IMR-90 (cell line): ENCODE measurements at regions not wholly inside any gene's neighbourhood (a gene's known extent, or its start where the extent isn't known, plus 50 kb on each side); places are given as distances from the start of the nearest gene placed in this dataset.

Experiments
- ATAC-seq: fragments of 200-7000 bp; cut with Tn5 transposase; 2 replicates; pipeline ENCODE4 v1.9.1; 2020; ENCODE audit warnings: low read depth, mild to moderate bottlenecking, moderate library complexity
- BruUV-seq: library from RNA; stranded (reverse); fragments of 400-500 nt; replicated peaks from 2 replicates; lab custom pipeline; 2021; lab: Mats Ljungman, UMichigan
- CTCF ChIA-PET: fragments of 300-600 bp; formaldehyde crosslinking; extraction: SDS; loops from one replicate; lab custom pipeline; 2021; ENCODE audit warnings: antibody characterized with exemption; lab: Yijun Ruan, JAX
- POLR2A ChIA-PET: fragments of 300-600 bp; sonication (Branson Sonifier 250); formaldehyde crosslinking; loops from one replicate; lab custom pipeline; 2022; ENCODE audit warnings: antibody characterized with exemption; ENCODE audit not compliant: unreplicated experiment; lab: Charles Lee
- DNase-seq: peaks from one replicate; pipeline ENCODE4 v3.0.0; 2013
- H2AFZ ChIP-seq: replicated peaks from 2 replicates; pipeline ENCODE3; 2013; ENCODE audit warnings: low read length, mild to moderate bottlenecking; ENCODE audit not compliant: poor library complexity
- H2AK5ac ChIP-seq: 2 replicates; pipeline ENCODE4 v1.6.1; 2013; ENCODE audit warnings: low read depth, low read length, inconsistent platforms
- H2AK9ac ChIP-seq: replicated peaks from 2 replicates; pipeline ENCODE3; 2013; ENCODE audit warnings: mild to moderate bottlenecking, low read depth, low read length, moderate library complexity; ENCODE audit not compliant: poor library complexity
- H2BK120ac ChIP-seq: 2 replicates; pipeline ENCODE4 v1.6.1; 2013; ENCODE audit warnings: low read depth, low read length, inconsistent platforms
- H2BK15ac ChIP-seq: 3 replicates; pipeline ENCODE4 v1.6.1; 2013; ENCODE audit warnings: low read depth, low read length, inconsistent platforms
- H2BK20ac ChIP-seq: 2 replicates; pipeline ENCODE4 v1.6.1; 2013; ENCODE audit warnings: low read depth, mild to moderate bottlenecking, inconsistent platforms, low read length, moderate library complexity
- H2BK5ac ChIP-seq: 2 replicates; pipeline ENCODE4 v1.6.1; 2013; ENCODE audit warnings: mild to moderate bottlenecking, low read depth, low read length, inconsistent platforms; ENCODE audit not compliant: poor library complexity, severe bottlenecking
- H3K14ac ChIP-seq: replicated peaks from 2 replicates; pipeline ENCODE4 v1.6.1; 2013; ENCODE audit warnings: low read depth, low read length, inconsistent platforms
- H3K18ac ChIP-seq: 2 replicates; pipeline ENCODE4 v1.6.1; 2013; ENCODE audit warnings: low read depth, low read length, control low read depth
- H3K23ac ChIP-seq: 2 replicates; pipeline ENCODE4 v1.6.1; 2013; ENCODE audit warnings: low read depth, low read length, inconsistent platforms
- H3K27ac ChIP-seq: 2 replicates; pipeline ENCODE4 v1.5.1; 2013; ENCODE audit warnings: mild to moderate bottlenecking, control low read depth, low read length; ENCODE audit not compliant: insufficient read depth
- H3K27me3 ChIP-seq: 2 replicates; pipeline ENCODE4 v1.6.1; 2013; ENCODE audit warnings: low read length; ENCODE audit not compliant: control insufficient read depth, insufficient read depth
- H3K36me3 ChIP-seq: 2 replicates; pipeline ENCODE4 v1.6.1; 2013; ENCODE audit warnings: low read length, mixed read lengths; ENCODE audit not compliant: control insufficient read depth, insufficient read depth
- H3K4ac ChIP-seq: 2 replicates; pipeline ENCODE4 v1.6.1; 2013; ENCODE audit warnings: low read depth, low read length, inconsistent platforms
- H3K4me1 ChIP-seq: 2 replicates; pipeline ENCODE4 v1.6.1; 2013; ENCODE audit warnings: low read length, mixed read lengths; ENCODE audit not compliant: control insufficient read depth, insufficient read depth
- H3K4me2 ChIP-seq: 2 replicates; pipeline ENCODE4 v1.6.1; 2013; ENCODE audit warnings: low read depth, mild to moderate bottlenecking, control low read depth, low read length, moderate library complexity
- H3K4me3 ChIP-seq: 2 replicates; pipeline ENCODE4 v1.5.1; 2013; ENCODE audit warnings: low read depth, mild to moderate bottlenecking, control low read depth, low read length, moderate library complexity; ENCODE audit not compliant: insufficient read depth
- H3K56ac ChIP-seq: 2 replicates; pipeline ENCODE4 v1.6.1; 2013; ENCODE audit warnings: low read length, inconsistent platforms; ENCODE audit not compliant: insufficient read depth; ENCODE audit errors: extremely low read depth
- H3K79me1 ChIP-seq, 2 experiments: 2 replicates each; pipeline ENCODE4 v1.6.1; 2013; ENCODE audit warnings: low read length in 2 of 2, inconsistent platforms in 1 of 2, low read depth in 1 of 2
- H3K9ac ChIP-seq: 2 replicates; pipeline ENCODE4 v1.6.1; 2013; ENCODE audit warnings: low read depth, low read length, control low read depth
- H3K9me1 ChIP-seq: 2 replicates; pipeline ENCODE4 v1.6.1; 2013; ENCODE audit warnings: low read length, inconsistent platforms; ENCODE audit not compliant: insufficient read depth
- H3K9me3 ChIP-seq: 2 replicates; pipeline ENCODE4 v1.6.1; 2013; ENCODE audit warnings: low read length; ENCODE audit not compliant: control insufficient read depth, insufficient read depth
- H4K20me1 ChIP-seq: 2 replicates; pipeline ENCODE4 v1.6.1; 2013; ENCODE audit warnings: low read length, inconsistent platforms; ENCODE audit not compliant: insufficient read depth
- H4K5ac ChIP-seq: 2 replicates; pipeline ENCODE4 v1.6.1; 2013; ENCODE audit warnings: mild to moderate bottlenecking, low read depth, low read length, control low read depth
- H4K8ac ChIP-seq, 2 experiments: 2 replicates each; pipeline ENCODE4 v1.6.1; 2013; ENCODE audit warnings: low read depth in 2 of 2, low read length in 2 of 2, control low read depth in 1 of 2, inconsistent platforms in 1 of 2
- H4K91ac ChIP-seq: 2 replicates; pipeline ENCODE4 v1.6.1; 2013; ENCODE audit warnings: low read depth, low read length, inconsistent platforms; ENCODE audit not compliant: insufficient read depth
- CTCF ChIP-seq: conservative IDR thresholded peaks from 2 replicates; pipeline ENCODE4 v1.5.1; 2012; ENCODE audit warnings: mild to moderate bottlenecking, low read depth, low read length, improper control_type of control experiment
- MAFK ChIP-seq: IDR thresholded peaks from 2 replicates; pipeline ENCODE4 v1.6.1; 2012; ENCODE audit warnings: low read depth, low read length, improper control_type of control experiment
- MXI1 ChIP-seq: IDR thresholded peaks from 2 replicates; pipeline ENCODE4 v1.6.1; 2012; ENCODE audit warnings: low read depth, mild to moderate bottlenecking, low read length, moderate library complexity, borderline replicate concordance
- POLR2A ChIP-seq: IDR thresholded peaks from 2 replicates; pipeline ENCODE4 v1.6.1; 2012; ENCODE audit warnings: mild to moderate bottlenecking, low read depth, low read length
- RFX5 ChIP-seq: IDR thresholded peaks from 2 replicates; pipeline ENCODE4 v1.8.0; 2012; ENCODE audit warnings: low read depth, mild to moderate bottlenecking, low read length, moderate library complexity
- WGBS, 2 experiments: methylation state at CpG; one replicate each; pipeline versions ENCODE4 v1.1.5 to v1.1.7; 2013; ENCODE audit warnings: missing lambda C conversion rate in 2 of 2; ENCODE audit not compliant: insufficient read length in 1 of 2; ENCODE audit errors: extremely low coverage in 2 of 2; 5-methylcytosine and 5-hydroxymethylcytosine counted together
- dilution Hi-C: fragments of 300-500 bp; cut with HindIII; formaldehyde crosslinking; loops from one replicate; pipeline ENCODE4 v1.14.3; 2018; ENCODE audit warnings: low sequenced_read_pairs; ENCODE audit not compliant: unreplicated experiment
- in situ Hi-C: fragments of 300-500 bp; cut with MboI; formaldehyde crosslinking; loops from 3 replicates; pipeline ENCODE4 v1.14.3; 2019; ENCODE audit warnings: low sequenced_read_pairs, inconsistent platforms, mixed read lengths
- intact Hi-C: fragments of 100-400 bp; cut with micrococcal nuclease; formaldehyde crosslinking; loops from 2 replicates; pipeline ENCODE4 v1.10.0; 2022

GRCh38 chr22:27433099-27433498 is 368.5 kb downstream of the MN1 start:
- Histone ChIP-seq H4K8ac (no peak overlapping the region), H4K5ac (no peak overlapping the region), H3K79me1 (no peaks in the 10 kb centered on the region), H2AFZ (no peak overlapping the region), H3K23ac (no peak overlapping the region), H2BK20ac (no peak overlapping the region), H4K20me1 (no peaks in the 10 kb centered on the region), H3K27me3 (peaks cover 26% of the 10 kb centered on the region), H3K9me1 (no peaks in the 10 kb centered on the region), H2AK9ac (no peak overlapping the region), H3K14ac (no peak overlapping the region), H2BK120ac (no peak overlapping the region), H3K27ac (no peak overlapping the region), H3K9me3 (peaks cover 12% of the 10 kb centered on the region), H3K4me2 (no peak overlapping the region), H2BK5ac (no peak overlapping the region), H4K91ac (no peak overlapping the region), H3K4me1 (peaks cover 2% of the 10 kb centered on the region; the same call in 1 of the 2 replicates), H3K9ac (no peak overlapping the region), H2BK15ac (no peak overlapping the region), H3K18ac (no peak overlapping the region), H3K36me3 (no peaks in the 10 kb centered on the region), H3K4ac (no peak overlapping the region), H2AK5ac (no peak overlapping the region), H3K4me3 (no peak overlapping the region), H3K56ac (no peak overlapping the region)
- in situ Hi-C loops = no loop called here
- dilution Hi-C loops = no loop called here
- WGBS, 2 experiments = no CpG with 5 or more reads among the region's 1 CpG
- BruUV-seq = no TSS peak
- no peak for TF ChIP-seq RFX5
- TF ChIP-seq CTCF = no peak
- TF ChIP-seq MAFK = no peak
- TF ChIP-seq MXI1 = no peak
- TF ChIP-seq POLR2A = no peak
- CTCF ChIA-PET = no interaction called here
- intact Hi-C loops = no loop called here
- no peak for ATAC-seq
- DNase-seq = no peak
- POLR2A ChIA-PET = no interaction called here
